K562 (cell line): ENCODE measurements at regions not wholly inside any gene's neighbourhood (a gene's known extent, or its start where the extent isn't known, plus 50 kb on each side); places are given as distances from the start of the nearest gene placed in this dataset.

Source experiments
- MGA ChIP-seq: fragments of 450-650 bp; IDR thresholded peaks from 2 replicates; pipeline ENCODE4 v1.6.1; 2016; ENCODE audit warnings: mild to moderate bottlenecking, moderate library complexity

GRCh38 chr12:113587720-113588119, 116.0 kb upstream of the LHX5 start (continued):
- no peak for TF ChIP-seq MGA
